ENCODE measurements at regions not wholly inside any gene's neighbourhood (a gene's known extent, or its start where the extent isn't known, plus 50 kb on each side); places are given as distances from the start of the nearest gene placed in this dataset.

GRCh38 chr14:65833267-65833880 lies 420.8 kb downstream of the FUT8 start:
- TF ChIP-seq CTCF (conservative IDR thresholded peaks at IDR 0.05 in 1 of 2, IDR thresholded peaks at IDR 0.05 in 1 of 2; ENCODE audit: low read depth in 1 of 2, low read length in 2 of 2) (no peak), EZH2 (IDR thresholded peaks at IDR 0.05; ENCODE audit: low read length, missing control alignments) (no peak)

All from fibroblast of lung (primary cell).